HG03378 (cell line): ENCODE measurements at regions not wholly inside any gene's neighbourhood (a gene's known extent, or its start where the extent isn't known, plus 50 kb on each side); places are given as distances from the start of the nearest gene placed in this dataset.
"Not testable (repeated sequence)": the region's sequence is repeated elsewhere in the genome, so short reads cannot be mapped to it uniquely, and the experiment has no call there.

Experiments
- ATAC-seq: cut with Tn5 transposase; IDR thresholded peaks from one replicate; pipeline ENCODE4 v1.9.1; 2021; ENCODE audit warnings: mild to moderate bottlenecking, moderate library complexity; ENCODE audit not compliant: unreplicated experiment

GRCh38 chr9:101893661-101894646 is 155.5 kb upstream of the GRIN3A start:
- no peak for ATAC-seq

DNA sequence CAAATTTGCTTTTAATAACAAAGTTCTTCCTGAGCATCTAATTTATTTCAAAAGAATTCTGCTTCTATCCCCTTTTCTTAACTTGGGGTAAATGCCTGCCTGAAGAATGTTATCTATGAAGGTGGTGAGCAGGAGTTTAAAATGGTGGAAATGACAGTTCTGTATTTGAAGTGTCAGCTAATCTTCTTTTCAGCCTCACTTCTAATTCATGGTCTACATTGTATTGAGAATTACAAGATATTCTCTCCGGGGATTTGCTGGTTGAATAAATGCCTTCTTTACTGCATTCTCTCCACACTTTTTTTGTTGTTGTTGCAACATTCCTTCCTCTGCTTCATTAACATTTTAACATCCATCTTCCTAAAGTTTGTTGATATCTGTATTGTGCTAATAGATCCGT is 143.1 kb upstream of the GRIN3A start:
- ATAC-seq = no peak

DNA sequence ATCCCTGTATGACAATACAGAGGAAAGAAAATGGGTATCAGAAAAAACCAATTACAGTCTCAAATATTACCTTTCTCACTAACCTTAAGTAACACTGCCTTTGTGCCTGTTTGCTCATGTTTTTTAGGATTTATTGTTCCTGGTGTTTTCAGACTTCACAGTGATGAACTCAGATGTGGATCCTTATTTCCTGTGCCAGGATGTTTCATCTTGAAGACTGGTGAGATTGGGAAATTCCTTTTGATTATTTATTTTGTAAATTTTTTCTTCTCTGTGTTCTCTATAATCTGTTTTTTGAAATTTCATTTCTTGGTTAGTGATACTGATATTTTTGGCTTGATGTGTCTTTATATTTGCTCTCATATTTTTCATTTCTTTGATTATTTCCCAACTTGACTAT is 142.4 kb upstream of the GRIN3A start:
- ATAC-seq = no peak

DNA sequence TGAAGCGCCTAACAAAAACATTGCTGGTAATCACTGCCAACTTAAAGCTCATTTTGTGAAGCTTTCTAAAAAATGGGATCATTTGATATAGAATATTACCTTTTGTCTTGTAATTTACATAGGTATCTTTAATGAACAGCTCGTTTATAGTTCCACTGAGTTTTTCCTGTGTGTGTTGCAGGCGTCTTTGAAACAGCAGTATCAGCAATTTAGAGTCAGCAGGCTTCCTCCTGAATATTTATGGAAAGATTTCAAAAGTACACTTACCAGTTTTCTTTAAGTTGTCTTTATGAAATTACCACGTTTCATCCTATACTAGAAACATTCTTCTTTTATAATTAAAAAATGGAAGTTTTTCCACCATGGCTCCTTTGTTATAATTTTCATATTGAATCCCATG is 140.3 kb upstream of the GRIN3A start:
- ATAC-seq = no peak

DNA sequence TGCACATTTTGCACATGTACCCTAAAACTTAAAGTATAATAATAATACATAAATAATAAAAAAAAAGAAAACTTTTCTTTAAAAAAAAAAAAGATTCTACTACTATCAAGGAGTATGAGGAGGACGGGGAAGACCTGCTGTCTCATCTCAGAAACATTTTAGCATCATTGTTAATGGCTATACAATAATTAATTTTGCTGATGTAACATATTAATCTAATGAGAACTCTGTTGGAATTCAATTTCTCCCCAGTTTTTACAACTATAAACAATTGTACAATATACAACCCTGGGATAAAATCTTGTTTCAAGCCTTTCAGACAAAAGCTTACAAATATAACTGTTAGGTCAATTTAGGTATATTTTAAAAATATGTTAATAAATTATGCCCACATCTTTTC is 139.0 kb upstream of the GRIN3A start:
- ATAC-seq = no peak

- no peak for ATAC-seq
Observed at GRCh38 chr9:101861472-101861871, 123.0 kb upstream of the GRIN3A start.

GRCh38 chr9:101860920-101861319 is 122.5 kb upstream of the GRIN3A start:
- ATAC-seq = no peak

- no peak for ATAC-seq
Observed at GRCh38 chr9:101859620-101860019, 121.2 kb upstream of the GRIN3A start.

- ATAC-seq = no peak
Observed at GRCh38 chr9:101858026-101858425, 119.6 kb upstream of the GRIN3A start.

DNA sequence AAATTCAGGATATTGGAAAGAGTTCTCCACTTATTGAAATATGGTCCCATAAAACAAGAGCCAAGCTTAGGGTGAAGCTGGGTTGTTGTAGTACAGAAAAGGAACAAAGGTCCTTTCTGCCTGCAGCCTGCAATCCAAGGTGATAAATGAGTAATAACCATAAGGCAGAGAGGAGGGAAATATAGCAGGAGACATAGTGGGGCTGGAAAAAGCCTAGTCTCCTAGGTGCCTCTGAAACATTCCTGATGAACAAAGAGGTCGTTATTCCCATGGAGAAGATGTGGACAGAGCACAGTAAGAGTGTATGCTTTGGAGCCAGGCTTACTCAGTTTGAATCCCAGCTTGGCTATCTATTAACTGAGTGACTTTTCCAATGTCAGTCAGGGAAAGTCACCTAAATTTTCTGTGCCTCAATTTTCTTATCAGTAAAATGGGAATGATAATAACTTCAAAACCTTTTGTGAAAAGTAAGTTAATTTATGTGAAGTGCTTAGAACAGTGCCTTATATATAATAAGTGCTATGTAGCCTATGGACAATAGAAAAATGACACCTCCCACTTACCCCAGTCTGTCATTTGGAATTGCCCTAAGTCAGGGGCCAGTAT is 110.8 kb upstream of the GRIN3A start:
- ATAC-seq = no peak

GRCh38 chr9:101848485-101848919 is 110.1 kb upstream of the GRIN3A start:
- no peak for ATAC-seq

GRCh38 chr9:101846161-101846560 is 107.7 kb upstream of the GRIN3A start:
- ATAC-seq = no peak

DNA sequence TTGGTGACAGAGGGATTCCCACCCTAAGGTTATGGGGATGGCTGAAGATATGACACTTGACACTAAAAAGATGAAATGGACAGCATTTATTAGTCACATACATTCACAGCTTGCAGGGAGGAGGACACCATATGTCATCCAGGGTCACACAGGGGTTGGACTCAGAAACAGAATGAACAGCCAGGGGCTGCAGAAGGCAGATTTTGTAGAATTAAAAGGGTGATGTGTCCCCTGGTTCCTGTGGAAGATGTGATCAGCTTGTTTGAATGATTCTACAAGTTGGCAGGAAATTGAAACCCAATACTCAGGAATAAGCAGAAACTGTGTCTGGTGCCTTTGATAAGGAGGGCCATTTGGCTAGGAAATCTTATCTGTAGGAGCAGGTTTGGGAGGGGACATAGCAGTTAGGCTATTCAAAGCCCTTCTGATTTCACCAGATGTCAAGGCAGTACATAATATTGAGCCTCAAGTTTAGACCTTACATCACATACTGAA is 102.3 kb upstream of the GRIN3A start:
- no peak for ATAC-seq

DNA sequence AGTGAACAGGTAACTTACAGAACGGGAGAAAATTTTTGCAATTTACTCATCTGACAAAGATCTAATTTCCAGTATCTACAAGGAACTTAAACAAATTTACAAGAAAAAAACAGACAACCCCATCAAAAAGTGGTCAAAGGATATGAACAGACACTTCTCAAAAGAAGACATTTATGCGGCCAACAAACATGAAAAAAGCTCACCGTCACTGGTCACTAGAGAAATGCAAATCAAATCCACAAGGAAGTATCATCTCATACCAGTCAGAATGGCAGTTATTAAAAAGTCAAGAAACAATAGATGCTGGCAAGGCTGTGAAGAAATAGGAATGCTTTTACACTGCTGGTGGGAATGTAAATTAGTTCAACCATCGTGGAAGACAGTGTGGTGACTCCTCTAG is 100.5 kb upstream of the GRIN3A start:
- ATAC-seq = not testable (repeated sequence)

- ATAC-seq = no peak
Observed at GRCh38 chr9:101836021-101836420, 97.6 kb upstream of the GRIN3A start.

DNA sequence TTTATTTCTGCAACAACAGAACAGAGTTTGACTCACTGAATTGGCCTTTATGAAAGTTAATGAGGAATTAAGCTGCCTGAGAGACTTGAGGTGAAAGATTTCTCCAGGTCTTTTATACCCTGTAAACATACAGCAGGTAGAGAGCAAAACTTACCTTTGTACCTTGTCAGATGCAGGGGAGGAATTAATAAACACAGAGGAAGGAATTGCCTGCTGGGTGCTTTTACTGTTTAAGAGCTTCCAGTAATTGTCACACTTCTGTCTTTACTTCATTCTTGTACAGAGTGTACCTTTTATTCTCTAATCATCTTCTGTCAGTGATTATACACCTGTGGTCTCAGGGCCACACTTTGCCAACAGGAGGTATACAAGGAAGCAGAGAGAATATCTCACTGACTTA is 94.0 kb upstream of the GRIN3A start:
- ATAC-seq = no peak

GRCh38 chr9:101821450-101821849 is 83.0 kb upstream of the GRIN3A start:
- not testable (repeated sequence) for ATAC-seq

DNA sequence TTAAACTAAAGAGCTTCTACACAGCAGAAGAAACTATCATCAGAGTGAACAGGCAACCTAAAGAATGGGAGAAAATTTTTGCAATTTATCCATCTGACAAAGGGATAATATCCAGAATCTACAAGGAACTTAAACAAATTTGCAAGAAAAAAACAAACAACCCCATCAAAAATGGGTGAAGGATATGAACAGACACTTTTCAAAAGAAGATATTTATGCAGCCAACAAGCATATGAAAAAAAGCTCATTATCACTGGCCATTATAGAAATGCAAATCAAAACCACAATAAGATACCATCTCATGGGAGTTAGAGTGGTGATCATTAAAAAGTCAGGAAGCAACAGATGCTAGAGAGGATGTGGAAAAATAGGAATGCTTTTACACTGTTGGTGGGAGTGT is 82.5 kb upstream of the GRIN3A start:
- not testable (repeated sequence) for ATAC-seq

GRCh38 chr9:101814064-101814463 is 75.6 kb upstream of the GRIN3A start:
- no peak for ATAC-seq

DNA sequence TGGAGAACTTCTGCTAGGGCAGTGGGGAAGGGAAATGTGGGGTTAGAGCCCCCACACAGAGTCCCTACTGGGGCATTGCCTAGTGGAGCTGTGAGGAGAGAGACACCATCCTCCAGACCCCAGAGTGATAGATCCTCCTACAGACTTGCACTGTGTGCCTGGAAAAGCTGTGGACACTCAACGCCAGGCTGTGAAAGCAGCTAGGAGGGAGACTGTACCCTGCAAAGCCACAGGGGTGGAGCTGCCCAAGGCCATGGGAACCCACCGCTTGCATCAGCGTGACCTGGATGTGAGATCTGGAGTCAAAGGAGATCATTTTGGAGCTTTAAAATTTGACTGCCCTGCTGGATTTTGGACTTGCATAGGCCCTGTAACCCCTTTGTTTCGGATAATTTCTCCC is 69.4 kb upstream of the GRIN3A start:
- not testable (repeated sequence) for ATAC-seq

DNA sequence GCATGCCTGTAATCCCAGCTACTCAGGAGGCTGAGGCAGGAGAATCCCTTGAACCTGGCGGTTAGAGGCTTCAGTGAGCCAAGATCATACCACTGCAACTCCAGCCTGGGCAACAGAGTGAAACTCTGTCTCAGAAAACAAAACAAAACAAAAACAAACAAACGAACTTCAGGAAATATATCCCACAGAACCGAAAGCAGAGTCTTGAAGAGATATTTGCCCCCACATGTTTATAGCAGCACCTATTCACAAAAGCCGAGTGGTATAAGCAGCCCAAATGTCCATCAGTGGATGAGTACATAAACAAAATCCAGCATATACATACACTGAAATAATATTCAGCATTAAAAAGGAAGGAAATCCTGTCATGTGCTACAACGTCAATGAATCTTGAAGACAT is 57.6 kb upstream of the GRIN3A start:
- no peak for ATAC-seq

DNA sequence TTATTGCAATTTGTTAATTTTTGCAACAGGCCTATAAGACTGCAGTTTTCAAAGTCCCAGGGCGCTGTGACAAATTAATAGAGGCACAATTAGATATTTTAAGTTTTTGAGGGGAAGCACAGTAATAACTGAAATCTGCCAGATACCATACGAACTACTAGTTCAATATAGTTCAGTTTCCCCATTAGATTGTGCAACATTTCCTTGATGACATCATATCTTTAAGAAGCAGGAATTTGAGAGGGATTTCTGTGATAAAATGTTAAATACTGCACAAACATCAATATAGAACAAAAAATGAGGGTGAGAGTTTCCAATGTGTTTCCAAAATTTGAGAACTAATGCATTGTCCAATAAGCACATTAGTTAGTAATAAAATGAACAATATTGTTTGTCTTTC is 56.7 kb upstream of the GRIN3A start:
- ATAC-seq = no peak
